GM06990 (cell line): ENCODE measurements at regions not wholly inside any gene's neighbourhood (a gene's known extent, or its start where the extent isn't known, plus 50 kb on each side); places are given as distances from the start of the nearest gene placed in this dataset.

ENCODE experiments used
- DNase-seq: peaks from one replicate; pipeline ENCODE4 v3.0.0-alpha.2; 2011; ENCODE audit not compliant: insufficient read length; ENCODE audit errors: extremely low read depth
- H3K27me3 ChIP-seq: replicated peaks from 2 replicates; pipeline ENCODE4 v1.6.0; 2011; ENCODE audit warnings: low read length; ENCODE audit not compliant: control insufficient read depth, insufficient read depth
- H3K36me3 ChIP-seq: 2 replicates; pipeline ENCODE4 v1.5.1; 2011; ENCODE audit warnings: low read length; ENCODE audit not compliant: control insufficient read depth, insufficient read depth
- H3K4me3 ChIP-seq: replicated peaks from 2 replicates; pipeline ENCODE4 v1.5.1; 2011; ENCODE audit warnings: low read depth, mild to moderate bottlenecking, control low read depth, low read length
- TF ChIP-seq, protein P1 (sequence below): IDR thresholded peaks from 2 replicates; pipeline ENCODE4 v1.5.1; 2011; ENCODE audit warnings: low read length, control low read depth, mild to moderate bottlenecking, inconsistent platforms; ENCODE audit not compliant: insufficient read depth, poor library complexity, severe bottlenecking

DNA sequence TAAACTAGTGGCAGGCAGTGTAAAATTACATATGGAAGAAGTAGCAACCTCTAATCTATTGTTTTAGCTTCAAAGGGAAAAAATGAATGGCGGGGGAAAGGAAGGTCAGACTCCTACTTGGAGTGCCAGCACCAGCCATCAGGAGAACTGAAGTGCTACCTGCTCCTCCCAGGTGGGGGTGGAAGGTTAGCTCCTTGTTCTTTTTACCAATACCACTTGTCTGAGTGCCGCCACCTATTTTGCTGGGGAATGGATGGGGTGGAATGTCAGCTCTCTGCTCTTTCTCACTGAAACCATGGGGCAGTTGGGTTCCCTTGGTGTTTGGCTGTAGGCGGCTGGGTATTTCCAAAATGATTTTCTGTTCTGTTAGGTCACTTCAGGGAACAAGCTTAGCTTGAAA is 428.7 kb upstream of the EPHA3 start:
- TF ChIP-seq, protein P1, sequence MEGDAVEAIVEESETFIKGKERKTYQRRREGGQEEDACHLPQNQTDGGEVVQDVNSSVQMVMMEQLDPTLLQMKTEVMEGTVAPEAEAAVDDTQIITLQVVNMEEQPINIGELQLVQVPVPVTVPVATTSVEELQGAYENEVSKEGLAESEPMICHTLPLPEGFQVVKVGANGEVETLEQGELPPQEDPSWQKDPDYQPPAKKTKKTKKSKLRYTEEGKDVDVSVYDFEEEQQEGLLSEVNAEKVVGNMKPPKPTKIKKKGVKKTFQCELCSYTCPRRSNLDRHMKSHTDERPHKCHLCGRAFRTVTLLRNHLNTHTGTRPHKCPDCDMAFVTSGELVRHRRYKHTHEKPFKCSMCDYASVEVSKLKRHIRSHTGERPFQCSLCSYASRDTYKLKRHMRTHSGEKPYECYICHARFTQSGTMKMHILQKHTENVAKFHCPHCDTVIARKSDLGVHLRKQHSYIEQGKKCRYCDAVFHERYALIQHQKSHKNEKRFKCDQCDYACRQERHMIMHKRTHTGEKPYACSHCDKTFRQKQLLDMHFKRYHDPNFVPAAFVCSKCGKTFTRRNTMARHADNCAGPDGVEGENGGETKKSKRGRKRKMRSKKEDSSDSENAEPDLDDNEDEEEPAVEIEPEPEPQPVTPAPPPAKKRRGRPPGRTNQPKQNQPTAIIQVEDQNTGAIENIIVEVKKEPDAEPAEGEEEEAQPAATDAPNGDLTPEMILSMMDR, result no peak
- no peaks in the 10 kb centered on the region for H3K27me3 ChIP-seq

DNA sequence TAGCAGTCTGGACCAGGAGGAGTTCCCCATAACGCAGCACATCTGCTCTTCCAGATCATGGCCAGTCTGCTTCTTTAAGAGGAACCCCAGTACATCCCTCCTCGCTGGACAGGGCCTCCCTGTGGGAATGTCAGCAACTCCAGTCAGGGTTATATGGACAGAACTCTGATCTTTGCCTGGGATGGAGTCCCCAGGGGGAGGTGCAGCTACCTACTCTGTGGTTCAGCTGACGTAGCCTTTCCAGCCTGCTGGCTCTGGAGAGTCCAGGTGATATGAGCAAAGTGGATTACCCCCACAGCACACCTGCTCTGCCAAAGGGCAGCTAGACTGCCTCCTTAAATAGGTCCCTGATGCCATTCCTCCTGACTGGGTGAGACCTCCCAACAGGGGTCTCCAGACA is 417.1 kb upstream of the EPHA3 start:
- Histone ChIP-seq H3K4me3 (no peak overlapping the region), H3K27me3 (no peaks in the 10 kb centered on the region), H3K36me3 (no peaks in the 10 kb centered on the region)
- TF ChIP-seq, protein P1, result no peak
- no peak for DNase-seq

More for the DNA sequence above, 428.7 kb upstream of the EPHA3 start:
- DNase-seq, result no peak
- no peak overlapping the region for H3K4me3 ChIP-seq
- no peaks in the 10 kb centered on the region for H3K36me3 ChIP-seq

DNA sequence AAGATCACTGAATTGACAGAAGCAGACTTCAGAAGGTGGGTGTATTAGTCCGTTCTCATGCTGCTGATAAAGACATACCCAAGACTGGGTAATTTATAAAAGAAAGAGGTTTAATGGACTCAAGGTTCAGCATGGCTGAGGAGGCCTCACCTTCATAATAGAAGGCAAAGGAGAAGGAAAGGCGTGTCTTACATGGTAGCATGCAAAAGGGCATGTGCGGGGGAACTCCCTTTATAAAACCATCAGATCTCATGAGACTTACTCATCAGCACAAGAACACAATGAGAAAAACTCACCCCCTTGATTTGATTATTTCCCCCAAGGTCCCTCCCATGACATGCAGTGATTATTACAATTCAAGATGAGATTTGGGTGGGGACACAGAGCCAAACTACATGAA is 416.3 kb upstream of the EPHA3 start:
- TF ChIP-seq, protein P1, result no peak
- DNase-seq, result no peak
- no peaks in the 10 kb centered on the region for H3K36me3 ChIP-seq

DNA sequence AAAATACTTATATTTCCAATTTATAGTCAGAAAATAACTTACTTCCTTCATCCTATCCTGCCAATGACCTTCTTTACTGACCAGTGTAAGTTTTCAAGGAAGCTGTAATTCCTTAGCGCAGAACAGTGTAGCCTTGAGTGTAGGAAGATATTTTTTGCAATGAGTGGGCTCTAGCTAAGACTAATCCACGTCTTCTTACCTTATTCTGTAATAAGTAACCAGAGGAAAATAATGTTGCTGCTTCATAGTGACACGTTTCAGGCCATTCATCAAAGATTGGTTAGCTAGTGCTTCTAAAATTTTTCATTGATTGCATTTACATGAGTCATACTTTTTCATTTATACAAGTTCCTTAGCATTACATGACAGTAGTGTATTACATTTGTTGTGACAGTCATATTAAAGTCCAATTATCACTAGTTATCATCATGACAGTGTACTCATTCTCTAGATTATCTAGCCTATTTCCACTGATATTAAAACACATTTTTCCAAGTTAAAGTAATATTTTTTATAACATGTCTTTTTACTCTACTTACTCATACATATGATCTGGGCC is 403.8 kb upstream of the EPHA3 start:
- Histone ChIP-seq H3K4me3 (no peak overlapping the region), H3K27me3 (no peaks in the 10 kb centered on the region), H3K36me3 (no peaks in the 10 kb centered on the region)
- DNase-seq, result no peak
- TF ChIP-seq, protein P1, result no peak

More for the DNA sequence above, 416.3 kb upstream of the EPHA3 start:
- H3K27me3 ChIP-seq, result no peaks in the 10 kb centered on the region
- H3K4me3 ChIP-seq, result no peak overlapping the region

DNA sequence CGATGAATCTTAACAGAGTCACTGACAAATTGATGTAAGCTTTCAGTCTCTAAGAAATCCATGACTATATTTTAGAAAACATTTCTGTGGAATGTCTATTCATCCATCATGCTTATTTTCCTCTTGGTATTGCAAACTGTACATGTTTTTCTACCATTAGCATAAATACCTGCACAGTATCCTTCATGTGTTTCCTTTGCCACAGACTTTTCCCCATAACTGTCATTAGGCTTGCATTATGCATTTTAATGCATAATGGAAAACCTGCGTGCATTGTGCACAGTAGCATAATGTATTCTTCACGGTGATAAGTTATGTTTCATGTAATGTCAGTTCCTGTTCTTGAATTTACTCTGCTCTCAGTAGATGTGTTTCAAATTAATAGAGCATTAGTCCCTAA is 403.1 kb upstream of the EPHA3 start:
- Histone ChIP-seq H3K4me3 (no peak overlapping the region), H3K36me3 (no peaks in the 10 kb centered on the region), H3K27me3 (no peaks in the 10 kb centered on the region)
- TF ChIP-seq, protein P1, result no peak
- no peak for DNase-seq

DNA sequence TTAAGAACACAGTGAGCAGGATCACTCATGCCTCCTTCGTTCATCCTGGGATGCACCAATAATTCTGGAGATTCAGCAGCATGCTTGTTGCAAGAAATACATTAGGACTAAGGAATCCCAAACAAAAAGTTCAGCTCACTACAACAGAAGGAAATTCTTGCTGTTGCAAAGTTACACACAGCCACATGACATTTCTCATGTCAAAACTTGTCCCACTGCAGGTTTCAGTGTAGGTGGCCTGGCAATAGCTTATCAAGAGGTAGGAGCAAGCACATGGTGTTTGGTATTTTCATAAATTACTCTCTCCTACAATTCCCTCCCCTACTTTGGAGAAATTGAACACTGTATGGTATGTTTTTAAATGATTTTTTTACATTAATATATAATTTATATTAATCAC is 399.6 kb upstream of the EPHA3 start:
- TF ChIP-seq, protein P1, result no peak
- H3K36me3 ChIP-seq, result no peaks in the 10 kb centered on the region
- H3K27me3 ChIP-seq, result no peaks in the 10 kb centered on the region
- no peak overlapping the region for H3K4me3 ChIP-seq
- DNase-seq, result no peak
